ENCODE measurements at regions not wholly inside any gene's neighbourhood (a gene's known extent, or its start where the extent isn't known, plus 50 kb on each side); places are given as distances from the start of the nearest gene placed in this dataset.

DNA sequence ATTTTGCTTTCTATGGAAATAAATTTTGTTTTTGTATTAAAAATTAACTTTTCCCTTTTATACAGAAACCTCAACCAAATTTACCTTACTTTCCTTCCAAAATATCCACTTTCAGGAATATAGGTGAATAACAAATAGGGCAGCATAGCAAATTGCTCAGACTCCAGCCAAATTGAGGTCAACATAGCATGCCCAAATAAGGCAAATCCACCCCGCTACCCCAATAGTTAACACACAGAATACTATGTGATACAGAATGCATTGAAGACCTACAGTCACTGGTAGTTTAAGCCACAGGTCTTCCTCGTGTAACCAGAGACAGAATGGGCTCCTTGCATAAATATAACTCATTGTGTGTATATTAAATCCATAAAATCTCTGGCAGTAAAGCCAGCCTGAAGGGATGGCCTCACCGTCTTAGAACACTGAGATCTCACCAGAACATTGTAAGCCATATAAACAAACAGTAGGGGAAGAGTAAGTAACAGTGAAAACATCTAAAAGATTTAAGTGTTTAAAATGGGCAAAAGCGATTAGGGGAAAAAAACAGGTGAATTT lies 72.2 kb downstream of the PMAIP1 start:
- TF ChIP-seq EZH2 (IDR thresholded peaks at IDR 0.05; ENCODE audit: borderline replicate concordance, low read depth, low read length), result no peak
- TF ChIP-seq JUND (IDR thresholded peaks at IDR 0.05; ENCODE audit: borderline replicate concordance, low read depth, low read length), result no peak
- no peak for TF ChIP-seq JUND (tag; IDR thresholded peaks at IDR 0.05; ENCODE audit: borderline replicate concordance, low read depth, low read length)
- no peak for TF ChIP-seq YY1 (IDR thresholded peaks at IDR 0.05; ENCODE audit: borderline replicate concordance in 1 of 3, control insufficient read depth in 1 of 3, extremely low read depth in 1 of 3, insufficient read depth in 3 of 3, insufficient read length in 1 of 3, insufficient replicate concordance in 2 of 3, low read depth in 1 of 3, low read length in 2 of 3)
- TF ChIP-seq, protein P1, sequence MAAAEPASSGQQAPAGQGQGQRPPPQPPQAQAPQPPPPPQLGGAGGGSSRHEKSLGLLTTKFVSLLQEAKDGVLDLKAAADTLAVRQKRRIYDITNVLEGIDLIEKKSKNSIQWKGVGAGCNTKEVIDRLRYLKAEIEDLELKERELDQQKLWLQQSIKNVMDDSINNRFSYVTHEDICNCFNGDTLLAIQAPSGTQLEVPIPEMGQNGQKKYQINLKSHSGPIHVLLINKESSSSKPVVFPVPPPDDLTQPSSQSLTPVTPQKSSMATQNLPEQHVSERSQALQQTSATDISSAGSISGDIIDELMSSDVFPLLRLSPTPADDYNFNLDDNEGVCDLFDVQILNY (CRISPR knock-in tag; IDR thresholded peaks at IDR 0.05), result no peak
- TF ChIP-seq, protein P2, sequence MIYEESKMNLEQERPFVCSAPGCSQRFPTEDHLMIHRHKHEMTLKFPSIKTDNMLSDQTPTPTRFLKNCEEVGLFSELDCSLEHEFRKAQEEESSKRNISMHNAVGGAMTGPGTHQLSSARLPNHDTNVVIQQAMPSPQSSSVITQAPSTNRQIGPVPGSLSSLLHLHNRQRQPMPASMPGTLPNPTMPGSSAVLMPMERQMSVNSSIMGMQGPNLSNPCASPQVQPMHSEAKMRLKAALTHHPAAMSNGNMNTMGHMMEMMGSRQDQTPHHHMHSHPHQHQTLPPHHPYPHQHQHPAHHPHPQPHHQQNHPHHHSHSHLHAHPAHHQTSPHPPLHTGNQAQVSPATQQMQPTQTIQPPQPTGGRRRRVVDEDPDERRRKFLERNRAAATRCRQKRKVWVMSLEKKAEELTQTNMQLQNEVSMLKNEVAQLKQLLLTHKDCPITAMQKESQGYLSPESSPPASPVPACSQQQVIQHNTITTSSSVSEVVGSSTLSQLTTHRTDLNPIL (CRISPR knock-in tag; IDR thresholded peaks at IDR 0.05), result no peak

All from K562 (cell line).